Left ventricle myocardium inferior (tissue), 1 donor: ENCODE measurements at regions not wholly inside any gene's neighbourhood (a gene's known extent, or its start where the extent isn't known, plus 50 kb on each side); places are given as distances from the start of the nearest gene placed in this dataset.

Source experiments
- DNase-seq: peaks from one replicate; pipeline ENCODE4 v3.0.0-alpha.2; 2020
- H3K27ac ChIP-seq: fragments of 200-600 bp; replicated peaks from 2 replicates; pipeline ENCODE4 v1.8.0; 2021
- H3K27me3 ChIP-seq: fragments of 200-600 bp; 2 replicates; pipeline ENCODE4 v1.8.0; 2021; ENCODE audit warnings: low read depth
- H3K36me3 ChIP-seq: fragments of 200-600 bp; 2 replicates; pipeline ENCODE4 v1.8.0; 2021
- H3K4me1 ChIP-seq: fragments of 200-600 bp; 2 replicates; pipeline ENCODE4 v1.8.0; 2021
- H3K4me3 ChIP-seq: fragments of 200-600 bp; 2 replicates; pipeline ENCODE4 v1.8.0; 2021; ENCODE audit warnings: mild to moderate bottlenecking, moderate library complexity
- H3K9me3 ChIP-seq: fragments of 200-600 bp; replicated peaks from 2 replicates; pipeline ENCODE4 v1.8.0; 2021
- CTCF ChIP-seq: fragments of 200-600 bp; IDR thresholded peaks from 2 replicates; pipeline ENCODE4 v1.8.0; 2021; ENCODE audit warnings: antibody characterized with exemption, mild to moderate bottlenecking, borderline replicate concordance
- intact Hi-C: fragments of 100-400 bp; cut with micrococcal nuclease; formaldehyde crosslinking; loops from one replicate; pipeline ENCODE4 v1.11.0; 2022
- donor health status: DM: no; HTN: yes; CAD: no; lungs with severe emphysema.

- no peak for TF ChIP-seq CTCF
- Histone ChIP-seq H3K9me3 (no peaks in the 10 kb centered on the region), H3K4me1 (no peaks in the 10 kb centered on the region), H3K27me3 (peaks cover 34% of the 10 kb centered on the region), H3K36me3 (no peaks in the 10 kb centered on the region), H3K27ac (no peak overlapping the region), H3K4me3 (no peak overlapping the region)
- intact Hi-C loops: no loop called here
- DNase-seq: no peak
Measured at GRCh38 chr1:38120552-38121230, 74.1 kb upstream of the POU3F1 start.

- intact Hi-C loops: no loop called here
- no peaks in the 10 kb centered on the region for H3K36me3 ChIP-seq
- H3K4me3 ChIP-seq: no peak overlapping the region
- no peak overlapping the region for H3K27ac ChIP-seq
- no peak for TF ChIP-seq CTCF
- no peaks in the 10 kb centered on the region for H3K4me1 ChIP-seq
- H3K27me3 ChIP-seq: peaks cover 26% of the 10 kb centered on the region
- no peak for DNase-seq
- H3K9me3 ChIP-seq: no peaks in the 10 kb centered on the region
Measured at GRCh38 chr1:38118976-38119375, 72.4 kb upstream of the POU3F1 start.

- peaks cover 20% of the 10 kb centered on the region for H3K27me3 ChIP-seq
- no peaks in the 10 kb centered on the region for H3K9me3 ChIP-seq
- TF ChIP-seq CTCF: no peak
- intact Hi-C loops: no loop called here
- no peak overlapping the region for H3K27ac ChIP-seq
- DNase-seq: no peak
- H3K4me1 ChIP-seq: no peaks in the 10 kb centered on the region
- no peaks in the 10 kb centered on the region for H3K36me3 ChIP-seq
- no peak overlapping the region for H3K4me3 ChIP-seq
Measured at GRCh38 chr1:38117444-38117887, 70.9 kb upstream of the POU3F1 start.

GRCh38 chr1:38115682-38116202, 69.1 kb upstream of the POU3F1 start:
- H3K27me3 ChIP-seq: peaks cover 22% of the 10 kb centered on the region
- no peaks in the 10 kb centered on the region for H3K36me3 ChIP-seq
- no peak for DNase-seq
- H3K4me1 ChIP-seq: no peaks in the 10 kb centered on the region
- no peak overlapping the region for H3K4me3 ChIP-seq
- H3K9me3 ChIP-seq: no peaks in the 10 kb centered on the region
- intact Hi-C loops: no loop called here
- H3K27ac ChIP-seq: no peak overlapping the region
- no peak for TF ChIP-seq CTCF

GRCh38 chr1:38115226-38115625, 68.6 kb upstream of the POU3F1 start:
- no peak for DNase-seq
- Histone ChIP-seq H3K27ac (no peak overlapping the region), H3K9me3 (peaks cover 2% of the 10 kb centered on the region), H3K4me3 (no peak overlapping the region), H3K36me3 (no peaks in the 10 kb centered on the region), H3K4me1 (no peaks in the 10 kb centered on the region), H3K27me3 (peaks cover 22% of the 10 kb centered on the region)
- no peak for TF ChIP-seq CTCF
- intact Hi-C loops: no loop called here
